AG04450 (cell line): ENCODE measurements at regions not wholly inside any gene's neighbourhood (a gene's known extent, or its start where the extent isn't known, plus 50 kb on each side); places are given as distances from the start of the nearest gene placed in this dataset.

Source experiments
- CTCF ChIA-PET: fragments of 300-600, 350-600 bp; formaldehyde crosslinking; extraction: SDS; loops from one replicate; lab custom pipeline; 2022; ENCODE audit warnings: antibody characterized with exemption, inconsistent platforms; lab: Charles Lee
- POLR2A ChIA-PET: fragments of 350-600 bp; formaldehyde crosslinking; extraction: SDS; loops from one replicate; lab custom pipeline; 2021; ENCODE audit warnings: antibody characterized with exemption, inconsistent platforms; lab: Yijun Ruan, JAX
- DNase-seq: peaks from one replicate; pipeline ENCODE4 v3.0.0-alpha.2; 2011; ENCODE audit warnings: low read depth, low spot score
- H3K27ac ChIP-seq: one replicate; pipeline ENCODE4 v1.5.1; 2012; ENCODE audit warnings: low read depth, low read length, control low read depth
- H3K27me3 ChIP-seq: one replicate; pipeline ENCODE4 v1.6.0; 2012; ENCODE audit warnings: low read length; ENCODE audit not compliant: control insufficient read depth, insufficient read depth
- H3K4me3 ChIP-seq: 2 replicates; pipeline ENCODE4 v1.5.1; 2011; ENCODE audit warnings: mild to moderate bottlenecking, low read depth, low read length, control low read depth
- H3K9me3 ChIP-seq: 2 replicates; pipeline ENCODE4 v1.5.1; 2012; ENCODE audit warnings: low read length; ENCODE audit not compliant: control insufficient read depth, insufficient read depth
- TF ChIP-seq, protein P1 (sequence below): IDR thresholded peaks from 2 replicates; pipeline ENCODE4 v1.5.1; 2011; ENCODE audit warnings: low read depth, low read length, control low read depth, inconsistent platforms

DNA sequence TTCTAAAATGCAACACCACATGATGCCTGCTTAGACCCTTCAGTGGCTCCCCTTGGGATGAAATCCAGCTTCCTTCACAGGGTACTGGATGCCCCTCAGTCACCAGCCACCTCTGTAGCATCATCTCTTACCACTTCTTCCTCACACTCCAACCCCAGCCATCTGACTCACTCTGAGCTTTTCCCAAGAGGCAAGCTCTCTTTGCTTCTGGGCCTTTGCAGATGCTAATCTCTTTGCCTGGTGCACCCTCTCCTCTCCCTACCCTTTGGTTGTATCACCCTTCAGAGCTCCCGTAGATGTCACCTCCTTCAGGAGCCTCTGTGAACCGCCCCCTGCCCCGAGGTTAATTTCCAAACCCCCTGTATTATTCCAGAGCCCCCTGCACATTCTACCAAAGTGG, 164.8 kb upstream of the ZC3H12A start:
- DNase-seq = no peak
- no peak overlapping the region for H3K27ac ChIP-seq
- no peaks in the 10 kb centered on the region for H3K27me3 ChIP-seq
- ChIA-PET POLR2A (no interaction called here), CTCF (no interaction called here)
- no peak overlapping the region for H3K4me3 ChIP-seq
- no peaks in the 10 kb centered on the region; the same call in 1 of the 2 replicates for H3K9me3 ChIP-seq
- TF ChIP-seq, protein P1, sequence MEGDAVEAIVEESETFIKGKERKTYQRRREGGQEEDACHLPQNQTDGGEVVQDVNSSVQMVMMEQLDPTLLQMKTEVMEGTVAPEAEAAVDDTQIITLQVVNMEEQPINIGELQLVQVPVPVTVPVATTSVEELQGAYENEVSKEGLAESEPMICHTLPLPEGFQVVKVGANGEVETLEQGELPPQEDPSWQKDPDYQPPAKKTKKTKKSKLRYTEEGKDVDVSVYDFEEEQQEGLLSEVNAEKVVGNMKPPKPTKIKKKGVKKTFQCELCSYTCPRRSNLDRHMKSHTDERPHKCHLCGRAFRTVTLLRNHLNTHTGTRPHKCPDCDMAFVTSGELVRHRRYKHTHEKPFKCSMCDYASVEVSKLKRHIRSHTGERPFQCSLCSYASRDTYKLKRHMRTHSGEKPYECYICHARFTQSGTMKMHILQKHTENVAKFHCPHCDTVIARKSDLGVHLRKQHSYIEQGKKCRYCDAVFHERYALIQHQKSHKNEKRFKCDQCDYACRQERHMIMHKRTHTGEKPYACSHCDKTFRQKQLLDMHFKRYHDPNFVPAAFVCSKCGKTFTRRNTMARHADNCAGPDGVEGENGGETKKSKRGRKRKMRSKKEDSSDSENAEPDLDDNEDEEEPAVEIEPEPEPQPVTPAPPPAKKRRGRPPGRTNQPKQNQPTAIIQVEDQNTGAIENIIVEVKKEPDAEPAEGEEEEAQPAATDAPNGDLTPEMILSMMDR = no peak

DNA sequence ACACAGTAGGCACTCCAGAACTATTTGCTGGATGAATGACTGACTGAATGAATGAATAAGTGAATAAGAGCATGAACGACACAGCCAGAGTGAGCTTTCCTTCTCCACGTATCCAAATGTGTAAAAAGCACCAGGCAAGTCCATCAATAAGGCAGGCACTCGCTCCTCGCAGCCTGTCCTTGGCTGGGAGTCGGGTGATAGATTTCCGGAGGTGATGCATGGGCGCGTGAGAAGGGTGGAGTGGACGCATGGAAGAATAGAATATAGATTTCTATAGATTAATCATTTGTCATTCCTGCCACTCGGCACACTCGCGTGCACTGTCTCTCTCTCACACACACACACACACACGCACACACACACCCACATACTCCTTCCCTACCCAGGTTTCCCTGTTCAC, 164.3 kb upstream of the ZC3H12A start:
- DNase-seq = no peak

DNA sequence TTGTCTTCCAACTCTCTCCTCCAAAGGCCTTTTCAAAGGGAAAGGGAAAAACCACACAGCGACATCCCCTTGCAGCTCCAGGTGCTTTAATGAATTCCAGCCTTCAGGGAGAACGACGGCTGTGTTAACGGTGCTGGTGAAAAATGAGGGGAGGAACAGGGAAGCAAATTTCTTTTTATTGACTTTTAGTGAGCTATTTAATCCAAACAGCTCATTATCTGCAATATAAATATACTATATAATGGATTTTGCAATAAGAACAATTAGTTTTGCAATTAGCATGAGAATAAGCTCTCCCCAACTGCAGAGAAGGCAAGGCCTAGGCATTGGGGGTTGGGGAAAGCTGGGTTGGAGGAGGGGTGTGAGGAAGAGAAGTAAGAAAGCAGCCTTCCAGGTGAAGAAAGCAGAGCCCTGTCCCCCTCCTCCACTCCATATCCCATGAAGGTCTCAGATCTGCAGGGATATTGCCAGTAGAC, 159.0 kb upstream of the ZC3H12A start:
- H3K27ac ChIP-seq = no peak overlapping the region
- no peak for DNase-seq
- ChIA-PET POLR2A (no interaction called here), CTCF (no interaction called here)
- no peak overlapping the region for H3K4me3 ChIP-seq
- H3K9me3 ChIP-seq = no peaks in the 10 kb centered on the region
- TF ChIP-seq, protein P1 = no peak
- peaks cover 32% of the 10 kb centered on the region for H3K27me3 ChIP-seq

More for the DNA sequence above, 164.3 kb upstream of the ZC3H12A start:
- H3K4me3 ChIP-seq = no peak overlapping the region
- ChIA-PET CTCF (no interaction called here), POLR2A (no interaction called here)
- no peaks in the 10 kb centered on the region for H3K27me3 ChIP-seq
- no peaks in the 10 kb centered on the region; the same call in 1 of the 2 replicates for H3K9me3 ChIP-seq
- H3K27ac ChIP-seq = no peak overlapping the region
- TF ChIP-seq, protein P1 = no peak

DNA sequence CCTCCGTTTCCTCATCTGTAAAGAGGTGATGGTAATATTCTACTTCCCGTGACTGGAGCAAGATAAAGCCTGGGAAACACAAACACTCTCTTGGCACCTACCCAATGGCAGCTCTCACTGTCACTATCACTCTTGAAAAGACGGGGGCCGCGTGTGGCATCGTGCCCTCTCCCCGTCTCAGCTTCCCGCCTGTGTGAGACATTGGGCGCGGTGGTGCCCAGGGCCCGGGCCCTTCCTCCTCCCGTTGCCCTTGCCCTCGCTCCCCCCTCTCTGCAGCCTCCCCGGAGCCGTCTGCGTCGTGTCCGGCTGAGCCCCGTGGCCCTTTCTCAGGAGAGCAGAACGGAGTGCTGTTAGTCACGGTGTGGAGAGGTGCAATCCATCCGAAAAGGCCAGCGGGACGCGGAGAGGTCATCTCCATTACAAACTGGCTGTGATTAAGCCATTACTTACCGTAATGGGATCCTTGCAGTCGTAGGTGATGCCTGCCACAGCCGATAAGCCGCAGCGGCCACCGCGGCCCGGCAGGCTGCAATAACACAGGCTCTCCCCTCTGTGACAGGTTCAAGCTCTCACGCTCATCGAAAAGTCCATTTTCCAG, 156.4 kb upstream of the ZC3H12A start:
- DNase-seq = no peak
- H3K27ac ChIP-seq = no peak overlapping the region
- ChIA-PET POLR2A (no interaction called here), CTCF (no interaction called here)
- peaks cover 32% of the 10 kb centered on the region for H3K27me3 ChIP-seq
- TF ChIP-seq, protein P1 = no peak
- H3K4me3 ChIP-seq = no peak overlapping the region
- no peaks in the 10 kb centered on the region for H3K9me3 ChIP-seq

DNA sequence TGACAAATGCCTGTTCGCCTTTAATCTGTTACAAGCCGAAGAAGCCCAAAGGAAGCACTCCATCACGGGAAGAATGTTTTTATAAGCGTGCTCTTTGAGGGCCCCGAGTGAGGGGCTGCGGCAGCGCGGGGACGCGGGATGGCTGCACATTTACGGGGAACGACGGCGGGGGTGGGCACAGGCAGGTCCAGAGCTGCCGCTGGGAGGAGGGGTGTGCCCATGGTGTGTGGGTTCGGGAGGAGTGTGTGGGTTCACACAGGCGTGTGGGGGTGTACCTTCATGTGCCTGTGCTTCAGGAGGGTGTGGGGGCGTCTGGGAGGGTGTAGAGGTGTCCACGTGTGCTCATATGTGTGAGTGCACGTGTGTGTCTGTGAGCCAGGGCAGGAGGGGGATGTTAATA, 155.9 kb upstream of the ZC3H12A start:
- no peak overlapping the region for H3K4me3 ChIP-seq
- ChIA-PET CTCF (no interaction called here), POLR2A (no interaction called here)
- H3K27ac ChIP-seq = no peak overlapping the region
- no peaks in the 10 kb centered on the region for H3K9me3 ChIP-seq
- H3K27me3 ChIP-seq = peaks cover 32% of the 10 kb centered on the region
- TF ChIP-seq, protein P1 = no peak
- no peak for DNase-seq
